ENCODE measurements at regions not wholly inside any gene's neighbourhood (a gene's known extent, or its start where the extent isn't known, plus 50 kb on each side); places are given as distances from the start of the nearest gene placed in this dataset.
A peak's percentile ranks its signal among the peaks of the same experiment; 100 is the strongest.
"Not testable (repeated sequence)": the region's sequence is repeated elsewhere in the genome, so short reads cannot be mapped to it uniquely, and the experiment has no call there.

DNA sequence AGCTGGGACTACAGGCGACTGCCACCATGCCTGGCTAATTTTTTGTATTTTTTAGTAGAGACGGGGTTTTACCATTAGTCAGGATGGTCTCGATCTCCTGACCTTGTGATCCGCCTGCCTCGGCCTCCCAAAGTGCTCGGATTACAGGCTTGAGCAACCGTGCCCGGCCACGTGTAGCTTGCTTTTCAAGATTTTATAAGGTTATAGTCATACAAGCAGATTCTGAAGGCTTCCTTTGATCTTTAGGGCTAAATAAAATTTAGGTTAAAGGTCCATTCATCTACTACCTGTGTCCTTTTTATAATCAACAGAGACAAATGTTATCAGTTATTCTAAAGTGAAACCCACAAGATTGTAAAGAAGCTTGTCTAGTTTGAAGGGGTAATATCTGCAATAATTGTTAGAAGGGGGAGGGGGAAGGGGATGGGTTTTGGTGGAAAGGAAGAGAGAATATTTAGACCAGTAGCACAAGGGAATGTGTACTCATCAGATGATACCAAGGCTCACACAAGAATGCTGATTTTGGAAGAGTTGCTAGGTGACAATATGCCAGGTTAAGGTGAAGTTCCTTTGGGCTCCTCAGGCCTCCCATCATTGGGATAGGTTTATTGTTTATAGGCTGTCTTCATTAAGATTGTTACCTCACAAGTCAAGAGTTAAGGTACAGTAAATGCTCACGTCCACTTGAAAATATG is 284.7 kb downstream of the ALDH8A1 start:
- DNase-seq, result no peak

DNA sequence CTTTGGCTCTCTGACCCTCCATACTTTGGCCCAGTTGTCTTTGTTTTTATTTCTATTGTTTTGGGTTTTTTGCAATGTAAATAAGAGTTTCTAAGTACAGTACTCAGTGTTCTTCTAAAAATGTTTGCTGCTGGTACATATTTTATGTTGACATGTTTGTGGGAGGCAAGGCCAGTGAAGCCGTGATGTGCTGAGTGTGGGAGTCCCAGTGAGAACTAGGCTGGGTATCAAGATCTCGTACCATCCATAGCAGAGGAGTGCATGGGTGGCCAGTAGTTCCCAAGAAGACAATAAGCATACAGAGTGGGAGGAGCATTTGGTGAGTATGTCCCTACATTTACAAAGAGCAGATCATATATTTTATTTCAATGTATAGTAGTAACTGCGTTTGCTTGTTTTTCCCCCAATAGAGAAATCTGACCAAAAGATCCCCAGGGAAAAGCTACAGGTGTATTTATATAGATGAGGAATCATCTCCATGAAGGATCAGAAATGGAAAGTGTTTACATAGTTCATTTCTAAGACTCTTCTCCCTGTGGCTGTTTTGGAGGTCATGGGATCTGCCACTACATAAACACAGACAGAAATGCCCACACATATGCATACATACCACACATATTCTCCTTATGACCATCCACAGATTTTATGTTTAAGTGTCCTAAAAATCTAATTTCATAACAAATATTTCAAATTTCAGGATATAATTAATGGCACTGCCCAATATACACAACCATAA is 285.9 kb downstream of the ALDH8A1 start:
- no peak for DNase-seq

DNA sequence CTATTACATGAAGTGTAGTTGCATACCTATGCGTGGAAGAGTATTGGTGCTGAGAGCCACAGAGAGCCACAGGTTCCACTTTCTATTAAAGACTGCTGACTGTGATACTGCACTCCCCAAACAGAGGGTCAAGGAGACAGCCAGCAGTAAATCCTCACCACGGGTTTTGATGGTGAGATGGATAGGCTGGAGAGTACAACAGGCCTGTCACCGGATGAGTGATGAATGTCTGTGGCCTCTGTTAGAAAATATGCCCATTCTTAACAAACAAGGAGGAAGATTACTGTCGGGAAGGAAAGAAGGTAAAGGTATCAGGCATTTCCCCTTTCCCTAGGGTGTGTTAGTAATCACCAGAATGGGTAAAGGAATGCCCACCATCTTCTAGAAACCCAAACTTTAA is 286.5 kb downstream of the ALDH8A1 start:
- DNase-seq, result no peak

DNA sequence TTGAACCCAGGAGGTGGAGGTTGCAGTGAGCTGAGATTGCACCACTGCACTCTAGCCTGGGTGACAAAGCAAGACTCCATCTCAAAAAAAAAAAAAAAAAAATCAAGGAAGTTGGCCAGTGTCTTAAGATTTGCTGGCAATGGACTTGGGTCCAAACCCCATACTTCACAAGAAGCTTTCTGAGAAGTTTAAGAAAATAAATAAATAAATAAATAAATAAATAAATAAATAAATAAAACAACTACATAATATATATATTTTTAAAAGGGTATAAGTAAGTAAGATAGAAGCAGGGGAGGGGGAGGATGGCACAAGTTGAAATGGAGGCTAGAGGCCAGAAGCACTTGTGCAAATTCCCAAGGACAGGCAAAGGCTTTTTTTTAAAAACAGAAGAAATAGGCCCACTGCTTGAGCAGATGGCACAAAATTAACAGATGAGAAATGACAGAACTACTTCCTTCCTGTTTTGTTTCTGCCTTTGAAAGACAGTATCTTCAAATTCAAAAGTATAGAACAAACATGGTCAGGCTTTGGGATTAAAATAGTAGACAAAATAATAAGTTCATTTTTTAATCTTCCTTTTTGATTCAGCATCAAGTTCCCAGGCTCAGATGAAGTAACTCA is 287.7 kb downstream of the ALDH8A1 start:
- DNase-seq, result no peak

DNA sequence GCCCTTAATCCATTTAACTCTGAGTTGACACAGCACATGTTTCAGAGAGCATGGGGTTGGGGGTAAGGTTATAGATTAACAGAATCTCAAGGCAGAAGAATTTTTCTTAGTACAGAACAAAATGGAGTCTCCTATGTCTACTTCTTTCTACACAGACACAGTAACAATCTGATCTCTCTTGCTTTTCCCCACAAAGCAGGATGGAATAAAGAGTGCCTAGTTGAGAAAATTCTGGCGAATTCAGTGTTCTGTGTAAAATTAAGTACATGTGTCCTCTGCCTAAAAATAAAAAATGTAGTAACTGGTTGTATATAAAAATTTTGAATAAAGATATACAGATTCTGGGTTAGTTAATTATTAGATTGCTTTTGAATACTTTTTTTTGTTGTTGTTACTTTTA is 290.0 kb downstream of the ALDH8A1 start:
- not testable (repeated sequence) for DNase-seq

DNA sequence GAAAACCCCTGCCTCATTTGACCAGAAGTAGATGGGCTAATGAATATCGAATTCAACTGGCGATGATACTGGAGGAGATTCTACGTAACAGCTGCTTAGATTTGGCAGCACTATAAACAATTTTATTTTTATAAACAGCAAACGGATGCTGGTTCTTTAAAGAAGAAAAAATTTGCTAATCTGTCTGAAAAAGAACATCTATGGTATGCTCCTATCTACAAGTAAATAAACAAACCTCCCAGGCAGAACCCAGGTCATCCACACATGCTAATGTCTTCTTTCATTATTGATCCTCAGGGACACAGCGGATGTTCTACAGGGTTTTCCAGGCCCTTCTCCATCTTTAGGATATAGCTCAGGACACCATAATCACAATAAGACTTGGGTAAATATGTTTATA is 291.3 kb downstream of the ALDH8A1 start:
- no peak for DNase-seq

DNA sequence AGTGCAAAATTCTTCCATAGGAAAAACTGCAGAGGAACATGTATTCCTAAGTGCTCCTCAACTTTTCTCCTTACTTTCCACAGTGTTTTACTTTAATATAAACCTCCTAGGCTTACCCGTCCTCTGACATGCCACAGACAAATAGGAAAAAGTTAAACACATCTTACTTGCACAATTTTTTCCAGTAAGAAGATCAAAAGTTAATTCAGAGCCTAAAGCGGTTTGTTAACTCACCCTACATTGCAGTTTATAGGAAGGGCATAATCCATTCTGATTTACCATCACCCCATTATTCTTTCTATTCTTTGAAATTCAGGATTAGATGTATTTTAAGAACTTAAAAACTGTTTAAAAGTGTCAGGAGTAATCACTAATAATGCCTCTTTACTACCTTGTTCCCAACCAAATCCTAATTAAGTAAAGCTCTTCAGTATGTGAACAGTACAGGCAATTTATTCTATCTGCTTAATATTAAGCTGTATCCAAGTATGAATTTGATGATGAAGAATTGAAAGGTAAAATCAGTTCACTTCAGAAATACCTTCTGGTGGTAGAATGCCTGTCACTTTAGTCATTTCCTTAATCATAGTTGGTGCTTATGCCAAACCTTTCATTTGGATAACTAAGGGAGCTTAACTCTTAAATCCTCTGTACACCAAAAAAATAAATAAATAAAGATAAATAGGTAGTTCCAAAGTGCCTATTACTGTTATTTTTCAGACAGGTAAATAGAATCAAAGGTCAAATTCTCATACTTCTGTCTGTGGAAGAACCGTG is 292.0 kb downstream of the ALDH8A1 start:
- no peak for DNase-seq

DNA sequence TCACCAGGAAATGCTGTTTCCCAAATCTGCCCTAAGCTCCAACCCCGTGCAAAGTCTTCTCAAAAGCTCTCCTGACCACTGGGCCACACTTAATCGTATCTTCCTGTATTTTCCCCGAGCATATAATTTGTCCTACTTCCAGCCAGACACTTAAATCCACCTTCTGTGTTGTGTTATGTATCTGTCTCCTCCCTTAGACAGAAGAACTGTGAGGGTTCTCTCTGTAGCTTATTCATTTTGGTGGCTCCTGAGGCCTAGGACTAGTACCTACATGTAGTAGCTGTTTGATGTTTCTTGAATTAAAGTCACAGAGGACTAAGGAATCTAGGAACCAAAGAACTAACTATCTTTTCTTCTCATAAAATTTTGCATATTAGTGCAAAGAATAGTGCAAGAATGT is 292.6 kb downstream of the ALDH8A1 start:
- DNase-seq, result no peak

DNA sequence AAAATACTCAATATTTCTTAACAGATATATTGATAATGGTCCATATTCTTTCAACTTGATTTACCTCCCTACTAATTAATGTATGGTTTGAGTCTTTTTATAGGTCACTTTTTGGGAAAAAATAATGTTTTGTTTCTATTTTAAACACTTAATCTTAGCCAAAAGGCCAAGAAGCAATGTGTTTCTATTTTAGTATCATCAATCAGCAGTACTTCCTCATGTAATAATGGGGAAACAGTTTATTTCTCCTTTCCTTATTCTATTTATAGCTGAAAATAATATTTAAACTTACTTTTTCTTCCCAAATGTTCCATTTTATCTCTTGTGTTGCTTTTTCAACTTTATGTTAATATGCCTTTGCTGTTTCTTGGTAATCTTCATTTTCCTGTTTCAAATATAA is 295.1 kb downstream of the ALDH8A1 start:
- DNase-seq, result no peak

DNA sequence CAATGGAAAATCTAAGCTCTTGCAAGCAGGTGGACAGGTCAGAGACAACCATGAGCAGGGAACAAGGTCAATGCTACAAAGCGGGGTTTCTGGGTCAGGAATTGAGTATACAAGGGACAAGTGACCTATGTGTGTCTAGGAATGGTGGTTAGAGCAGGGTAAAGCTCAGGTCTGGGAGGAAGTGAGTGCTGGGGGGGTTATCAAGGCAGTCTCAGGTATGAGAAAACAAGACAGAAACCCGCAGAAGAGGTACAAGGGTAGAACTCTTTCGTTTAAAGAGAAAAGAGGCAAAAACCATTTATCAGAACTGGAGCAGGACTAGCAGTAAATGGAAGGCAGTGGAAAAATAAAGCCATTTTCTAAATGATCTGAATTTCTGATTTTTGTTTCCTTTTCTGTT is 298.4 kb downstream of the ALDH8A1 start:
- DNase-seq, result no peak

DNA sequence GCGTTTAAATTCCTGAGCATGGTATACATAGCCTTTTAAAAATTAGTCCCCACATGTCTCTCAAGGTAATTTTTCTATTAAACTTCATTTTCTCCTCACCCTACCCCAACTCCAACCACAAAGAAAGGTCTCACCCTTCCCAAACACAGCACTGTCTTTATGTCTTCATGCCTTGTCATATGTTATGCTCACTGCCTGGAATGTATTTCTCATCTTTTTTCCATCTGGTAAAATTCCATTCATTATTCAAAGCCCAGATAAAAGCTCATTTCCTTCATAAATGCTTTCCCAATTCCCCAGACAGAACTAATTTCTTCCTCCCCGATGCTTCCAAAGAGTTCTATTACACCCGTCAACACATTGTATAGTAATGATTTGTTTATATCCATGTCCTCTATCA is 302.0 kb downstream of the ALDH8A1 start:
- DNase-seq, result no peak

DNA sequence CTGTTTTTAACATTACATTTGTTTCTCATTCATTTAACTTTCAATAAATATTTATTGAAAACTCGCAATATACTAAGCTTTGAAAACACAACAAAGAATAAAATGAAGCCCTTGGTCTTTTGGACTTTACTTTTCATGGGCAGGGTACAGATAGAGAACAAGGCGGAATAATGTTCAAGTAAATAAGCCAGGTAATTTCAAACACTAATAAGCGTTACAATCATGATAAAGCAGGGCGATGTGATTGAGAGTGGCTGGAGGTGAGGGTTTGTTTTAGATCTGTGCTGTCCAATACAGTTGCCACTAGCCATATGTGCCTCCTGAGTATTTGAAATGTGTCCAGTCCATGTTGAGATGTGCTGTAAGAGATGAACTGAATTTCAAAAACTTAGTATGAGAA is 307.1 kb downstream of the ALDH8A1 start:
- DNase-seq, result no peak

DNA sequence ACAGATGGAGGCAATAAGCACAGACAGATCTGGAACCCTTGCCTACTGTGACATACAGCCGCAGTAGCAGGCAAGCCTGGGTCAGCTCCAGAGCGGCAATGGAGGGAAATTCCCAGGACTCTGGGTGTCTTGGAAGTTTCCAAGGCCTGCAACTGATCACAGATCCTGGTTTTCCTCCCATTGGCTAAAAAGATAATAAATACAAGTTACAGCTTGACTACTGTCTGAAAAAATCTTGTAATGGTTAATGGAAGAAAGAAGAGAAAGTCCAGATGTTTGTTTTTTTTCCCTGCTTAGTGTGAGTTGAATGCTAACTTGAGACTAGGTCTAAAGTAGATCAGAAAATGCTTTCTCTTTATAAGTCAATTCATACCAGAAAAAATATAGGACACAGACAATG is 307.6 kb downstream of the ALDH8A1 start:
- no peak for DNase-seq

DNA sequence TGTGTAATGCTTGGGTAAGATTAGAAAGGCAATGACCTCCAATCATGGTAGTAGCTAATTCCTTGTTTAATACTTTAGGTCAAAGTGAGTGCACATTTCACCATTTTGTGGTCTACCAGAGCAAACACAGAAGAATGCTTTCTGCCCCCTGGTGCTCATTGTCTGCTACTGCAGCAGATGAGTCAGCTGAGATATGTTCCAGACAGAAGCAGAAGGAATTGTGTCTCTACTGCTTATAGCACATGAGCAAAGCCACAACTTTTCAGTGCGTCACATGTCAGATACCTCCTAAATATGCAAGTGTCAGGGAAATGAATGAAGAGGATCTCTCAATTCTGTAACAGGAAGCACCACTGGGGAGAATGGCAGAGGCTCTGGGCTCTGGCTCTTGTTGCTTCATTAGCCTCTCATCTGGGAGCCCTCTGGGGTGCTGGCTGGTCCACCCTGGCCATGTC is 308.9 kb downstream of the ALDH8A1 start:
- DNase-seq, result peak; percentile 20

DNA sequence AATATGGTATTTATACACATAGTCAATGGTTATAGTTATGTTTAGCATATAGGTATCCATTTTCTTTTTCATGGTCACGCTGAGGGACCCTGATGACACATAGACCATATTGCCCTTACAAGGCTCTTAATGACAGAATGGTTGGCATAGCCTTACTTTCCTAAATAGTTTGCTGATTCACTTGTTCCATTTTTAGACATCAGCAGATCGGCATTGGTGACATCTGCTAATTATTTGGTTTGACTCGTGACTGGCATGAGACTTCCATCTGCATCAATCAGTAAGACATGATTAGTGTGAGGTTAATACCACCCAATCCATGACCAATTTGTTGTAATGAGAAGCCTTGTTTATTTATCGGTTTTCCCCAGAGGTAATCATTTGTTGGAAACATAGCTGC is 309.7 kb downstream of the ALDH8A1 start:
- DNase-seq, result no peak

DNA sequence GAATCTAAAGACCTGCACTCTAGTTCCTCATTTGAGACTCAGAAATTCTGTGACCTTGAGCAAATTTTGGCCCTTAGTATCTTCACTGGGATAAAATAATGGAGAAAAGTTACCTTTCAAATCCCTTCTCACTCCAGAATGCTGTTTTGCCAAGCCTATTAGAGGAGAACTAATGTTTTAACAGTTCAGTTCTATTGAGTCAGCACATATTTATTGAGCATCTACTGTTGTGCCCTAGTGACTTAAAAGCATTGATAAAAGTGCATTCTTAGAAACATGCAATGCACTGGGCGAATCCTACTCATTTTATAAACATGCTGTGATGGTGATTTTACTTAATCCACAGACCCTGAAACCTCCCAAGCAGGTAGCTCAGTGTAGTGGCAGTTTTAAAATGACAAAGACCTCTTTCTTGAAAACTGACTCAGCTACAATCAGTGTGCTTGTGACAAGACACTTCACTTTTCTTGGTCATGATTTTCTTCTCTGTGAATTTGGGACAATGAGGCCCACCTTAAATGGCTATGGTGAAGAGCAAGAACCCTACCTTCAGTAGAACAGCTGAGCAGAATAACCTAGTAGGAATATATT is 312.0 kb downstream of the ALDH8A1 start:
- DNase-seq, result no peak

DNA sequence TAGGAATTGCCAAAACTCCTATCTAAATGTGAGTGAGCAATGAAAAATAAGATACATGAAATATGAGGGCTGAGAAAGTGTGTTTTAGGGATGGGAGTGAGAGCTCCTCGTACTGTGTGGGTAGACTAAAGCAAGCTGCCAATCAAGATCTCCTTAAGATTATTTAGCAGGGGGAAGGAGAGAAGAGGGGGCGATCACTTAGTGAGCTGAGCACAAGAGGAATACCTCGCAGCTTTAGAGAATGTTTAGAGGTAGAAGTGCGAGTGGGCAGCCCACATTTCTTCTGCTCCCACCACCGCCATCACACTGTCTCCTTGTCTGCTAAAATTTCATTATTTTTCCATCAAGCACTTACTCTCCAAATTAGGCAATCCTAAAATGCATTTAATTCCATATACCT is 312.6 kb downstream of the ALDH8A1 start:
- no peak for DNase-seq

DNA sequence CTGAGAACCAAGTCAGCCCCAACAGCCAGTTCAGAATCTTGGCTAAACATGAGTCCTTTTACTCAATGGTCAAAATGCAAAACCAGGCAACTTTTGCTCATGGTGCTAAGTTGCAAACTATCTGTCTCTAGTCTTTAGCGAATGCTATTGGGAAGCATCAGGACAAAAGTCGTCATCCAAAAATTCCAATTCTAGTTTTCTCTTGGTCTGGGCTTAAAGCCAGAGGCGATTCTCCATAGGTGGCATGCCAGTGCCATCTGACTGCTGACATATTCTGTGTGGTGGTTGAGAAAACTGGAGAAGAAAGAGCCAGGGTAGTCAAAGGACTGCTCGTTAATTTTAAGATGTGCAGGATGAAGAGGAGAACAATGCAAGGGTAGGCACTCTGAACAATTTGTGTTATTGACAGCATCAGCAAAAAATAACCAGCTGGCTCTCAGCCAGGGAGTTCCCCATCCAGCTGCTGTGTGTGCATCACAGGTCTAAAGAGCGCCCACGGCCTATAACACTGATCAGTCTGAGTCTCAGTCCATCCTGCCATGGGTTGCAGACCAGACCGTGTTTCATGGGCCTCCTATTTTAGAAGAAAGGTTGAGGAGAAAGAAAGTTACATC is 313.6 kb downstream of the ALDH8A1 start:
- no peak for DNase-seq

DNA sequence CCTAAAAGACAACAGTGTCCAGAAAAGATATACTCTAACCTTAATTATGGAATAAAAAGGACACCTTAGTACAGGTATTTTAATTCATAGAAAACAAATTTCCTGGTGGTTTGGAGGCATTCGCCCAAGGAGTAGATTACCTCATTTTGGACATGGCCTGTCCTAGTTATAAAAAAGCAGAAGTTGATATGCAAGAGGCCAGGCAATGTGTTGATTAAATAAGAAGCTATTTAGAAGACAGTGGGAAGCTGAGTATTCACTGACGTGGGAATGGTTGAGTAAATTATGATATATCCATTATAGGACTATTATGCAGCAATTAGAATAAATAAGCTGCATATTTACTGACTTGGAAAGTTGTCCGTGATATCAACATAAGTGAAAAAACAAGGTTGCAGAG is 314.9 kb downstream of the ALDH8A1 start:
- no peak for DNase-seq

DNA sequence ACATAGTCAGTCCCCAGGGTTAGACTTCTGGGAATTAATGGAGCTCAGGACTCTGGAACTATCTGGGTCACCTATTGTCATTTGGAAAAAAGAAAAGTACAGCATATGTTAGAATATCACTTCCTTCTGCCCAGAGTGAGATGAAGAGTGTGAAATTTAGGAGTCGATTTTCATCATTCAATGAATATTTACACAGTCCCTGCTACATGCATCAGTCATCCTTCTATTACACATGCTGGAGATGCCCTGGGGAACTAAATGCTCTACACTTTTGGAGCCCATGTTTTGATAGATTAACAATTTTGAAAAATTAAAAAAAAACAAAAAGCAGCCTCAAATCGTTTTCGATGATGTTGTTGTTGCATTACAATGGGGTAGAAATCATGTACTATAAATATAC is 315.4 kb downstream of the ALDH8A1 start:
- DNase-seq, result no peak

DNA sequence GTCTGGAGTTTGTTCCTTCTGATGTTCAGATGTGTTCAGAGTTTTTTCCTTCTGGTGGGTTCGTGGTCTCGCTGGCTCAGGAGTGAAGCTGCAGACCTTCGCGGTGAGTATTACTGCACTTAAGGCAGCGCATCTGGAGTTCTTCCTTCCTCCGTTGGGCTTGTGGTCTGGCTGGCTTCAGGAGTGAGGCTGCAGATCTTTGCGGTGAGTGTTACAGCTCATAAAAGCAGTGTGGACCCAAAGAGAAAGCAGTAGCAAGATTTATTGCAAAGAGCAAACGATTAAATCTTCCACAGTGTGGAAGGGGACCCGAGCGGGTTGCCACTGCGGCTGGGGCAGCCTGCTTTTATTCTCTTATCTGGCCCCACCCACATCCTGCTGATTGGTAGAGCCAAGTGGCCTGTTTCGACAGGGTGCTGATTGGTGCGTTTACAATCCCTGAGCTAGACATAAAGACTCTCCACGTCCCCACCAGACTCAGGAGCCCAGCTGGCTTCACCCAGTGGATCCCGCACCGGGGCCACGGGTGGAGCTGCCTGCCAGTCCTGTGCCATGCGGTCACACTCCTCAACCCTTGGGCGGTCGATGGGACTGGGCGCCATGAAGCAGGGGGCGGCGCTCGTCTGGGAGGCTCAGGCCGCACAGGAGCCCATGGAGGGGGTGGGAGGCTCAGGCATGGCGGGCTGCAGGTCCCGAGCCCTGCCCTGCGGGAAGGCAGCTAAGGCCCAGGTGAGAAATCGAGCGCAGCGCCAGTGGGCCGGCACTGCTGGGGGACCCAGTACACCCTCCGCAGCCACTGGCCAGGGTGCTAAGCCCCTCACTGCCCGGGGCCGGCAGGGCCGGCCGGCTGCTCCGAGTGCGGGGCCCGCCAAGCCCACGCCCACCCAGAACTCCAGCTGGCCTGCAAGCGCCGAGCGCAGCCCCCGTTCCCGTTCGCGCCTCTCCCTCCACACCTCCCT is 315.3 kb upstream of the SGK1 start:
- not testable (repeated sequence) for DNase-seq

Measured in NCI-H1092 (cell line).